ENCODE measurements at regions not wholly inside any gene's neighbourhood (a gene's known extent, or its start where the extent isn't known, plus 50 kb on each side); places are given as distances from the start of the nearest gene placed in this dataset.

DNA sequence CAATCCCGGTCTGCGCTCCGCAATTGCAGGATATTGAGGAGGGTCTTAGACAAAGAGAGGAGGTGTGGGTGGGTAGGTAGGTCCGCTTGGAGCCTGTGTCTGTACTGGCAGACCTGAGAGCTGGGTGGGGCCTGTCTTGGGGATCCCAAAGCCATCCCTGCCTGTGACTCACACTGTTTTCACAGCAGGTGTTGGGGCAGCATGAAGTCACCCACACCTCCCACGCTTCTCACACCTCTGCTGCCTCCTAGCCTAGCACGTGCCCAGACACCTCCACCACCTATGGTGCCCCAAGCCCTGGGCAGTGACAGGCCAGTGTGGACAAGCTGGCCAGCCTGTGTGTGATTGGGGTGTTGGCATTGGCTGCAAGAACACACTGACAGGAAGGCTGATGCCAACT is 65.7 kb upstream of the ECE1 start:
- TF ChIP-seq EZH2phosphoT487 (IDR thresholded peaks at IDR 0.05; ENCODE audit: insufficient read depth, low read depth) (no peak), EZH2 (IDR thresholded peaks at IDR 0.05; ENCODE audit: insufficient read depth, poor library complexity, severe bottlenecking) (no peak)

Data from GM23248 (cell line).